T-helper 1 cell (primary cell): ENCODE measurements at regions not wholly inside any gene's neighbourhood (a gene's known extent, or its start where the extent isn't known, plus 50 kb on each side); places are given as distances from the start of the nearest gene placed in this dataset.

ENCODE experiments used
- DNase-seq, 5 donors: peaks; one replicate each; pipeline ENCODE4 v3.0.0-alpha.2; 2012 to 2020

DNA sequence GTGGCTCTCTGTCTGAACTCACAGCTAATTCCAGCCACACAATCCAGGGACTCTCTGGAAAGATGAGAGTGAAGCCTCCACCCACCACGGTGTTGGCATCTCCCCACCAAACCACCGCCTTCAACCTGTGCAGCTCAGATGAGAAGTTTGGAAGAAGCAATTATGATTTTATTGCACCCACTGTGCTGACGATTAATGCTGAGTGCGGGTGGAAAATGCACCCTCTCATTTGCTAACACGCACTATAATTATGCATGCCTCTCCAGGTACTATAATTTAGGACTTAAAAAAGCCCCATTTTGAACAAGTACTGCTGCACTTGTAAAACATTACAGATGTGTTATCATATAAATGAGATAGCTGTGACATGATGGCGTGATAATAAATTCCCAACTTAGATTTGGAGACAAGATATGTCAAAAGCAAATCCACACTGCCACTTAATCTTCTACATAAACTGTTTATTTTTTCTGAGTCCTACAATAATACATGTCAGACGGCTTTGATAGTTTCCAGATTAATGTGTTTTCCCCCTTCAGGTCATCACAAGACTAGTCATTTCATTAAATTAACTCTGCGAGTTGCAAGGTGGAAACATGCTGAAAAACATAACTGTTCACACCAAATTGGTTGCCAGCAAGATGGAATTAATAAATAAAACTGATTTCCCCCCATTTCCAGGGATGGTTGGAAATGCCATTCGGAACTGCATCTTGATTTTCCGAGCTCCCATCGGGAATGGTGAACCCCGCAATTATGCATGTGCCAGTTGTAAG, 466.5 kb upstream of the MAF start:
- DNase-seq: no peak

GRCh38 chr16:80065541-80065940, 465.0 kb upstream of the MAF start:
- no peak for DNase-seq

DNA sequence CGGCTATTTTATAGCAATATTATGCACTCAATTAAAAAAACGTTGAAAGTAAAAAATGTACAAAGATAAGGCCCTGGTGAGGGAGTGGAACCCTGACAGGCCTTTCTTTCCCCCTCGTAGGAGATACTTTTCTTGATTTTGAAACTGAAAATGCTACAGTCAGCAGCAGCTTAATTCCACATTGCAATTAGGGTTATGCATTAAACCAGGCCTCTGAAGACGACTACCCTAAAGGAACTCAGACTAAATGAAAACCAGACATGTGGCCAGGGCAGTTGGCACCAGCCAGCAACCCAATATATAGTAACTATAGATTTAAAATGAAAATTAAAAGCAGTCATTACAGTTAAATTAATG, 463.2 kb upstream of the MAF start:
- DNase-seq: no peak

GRCh38 chr16:80063031-80063712, 462.6 kb upstream of the MAF start:
- DNase-seq: no peak

DNA sequence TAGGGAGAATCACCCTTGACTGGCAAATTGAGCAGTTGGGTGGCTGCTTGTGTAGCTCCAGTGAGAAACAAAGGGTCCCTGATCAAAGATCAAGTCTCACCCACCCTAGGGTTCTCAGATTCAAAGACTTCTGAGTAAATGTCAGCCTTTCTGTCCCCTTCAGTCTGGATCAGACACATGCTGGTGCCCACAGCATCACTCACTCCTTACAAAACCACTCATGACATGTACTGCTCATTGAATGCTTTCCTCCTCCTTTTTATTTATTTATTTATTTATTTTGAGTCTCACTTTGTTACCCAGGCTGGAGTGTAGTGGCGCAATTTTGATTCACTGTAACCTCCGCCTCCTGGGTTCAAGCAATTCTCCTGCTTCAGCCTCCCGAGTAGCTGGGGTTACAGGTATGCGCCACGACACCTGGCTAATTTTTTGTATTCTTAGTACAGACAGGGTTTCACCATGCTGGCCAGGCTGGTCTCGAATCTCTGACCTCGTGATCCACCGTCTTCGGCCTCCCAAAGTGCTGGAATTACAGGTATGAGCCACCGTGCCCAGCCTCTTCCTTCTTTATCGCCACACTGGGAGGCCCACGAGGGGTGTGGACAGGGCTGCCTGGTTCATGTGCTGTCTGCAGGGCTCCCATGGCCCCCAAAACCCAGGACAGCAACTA, 462.0 kb upstream of the MAF start:
- no peak for DNase-seq

GRCh38 chr16:80060470-80060869, 459.9 kb upstream of the MAF start:
- no peak for DNase-seq

- DNase-seq: no peak
These were observed 459.3 kb upstream of the MAF start for GRCh38 chr16:80059836-80060235.

DNA sequence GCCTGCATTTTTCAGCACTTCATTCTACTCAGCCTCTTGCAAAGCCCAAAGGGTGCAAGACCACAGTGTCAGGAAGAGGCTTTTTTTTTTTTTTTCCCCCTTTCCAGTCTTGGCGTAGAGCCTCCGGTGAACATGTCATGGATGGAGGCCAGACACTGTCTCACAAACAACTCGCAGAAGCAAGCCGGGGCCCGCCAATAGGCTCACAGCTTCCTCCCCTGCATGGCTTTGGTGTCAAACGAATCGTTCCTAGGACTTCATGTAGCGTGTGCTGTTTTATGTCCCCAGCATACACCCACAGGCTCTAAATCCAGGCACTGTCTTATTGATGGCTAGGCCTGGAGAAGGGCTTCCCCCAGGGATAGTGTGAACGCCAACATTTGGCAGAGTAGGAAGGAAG, 457.7 kb upstream of the MAF start:
- no peak for DNase-seq

- no peak for DNase-seq
These were observed 455.8 kb upstream of the MAF start for GRCh38 chr16:80056324-80056723.

- no peak for DNase-seq
These were observed 455.3 kb upstream of the MAF start for GRCh38 chr16:80055831-80056230.

GRCh38 chr16:80054647-80055046, 454.1 kb upstream of the MAF start:
- DNase-seq: no peak

DNA sequence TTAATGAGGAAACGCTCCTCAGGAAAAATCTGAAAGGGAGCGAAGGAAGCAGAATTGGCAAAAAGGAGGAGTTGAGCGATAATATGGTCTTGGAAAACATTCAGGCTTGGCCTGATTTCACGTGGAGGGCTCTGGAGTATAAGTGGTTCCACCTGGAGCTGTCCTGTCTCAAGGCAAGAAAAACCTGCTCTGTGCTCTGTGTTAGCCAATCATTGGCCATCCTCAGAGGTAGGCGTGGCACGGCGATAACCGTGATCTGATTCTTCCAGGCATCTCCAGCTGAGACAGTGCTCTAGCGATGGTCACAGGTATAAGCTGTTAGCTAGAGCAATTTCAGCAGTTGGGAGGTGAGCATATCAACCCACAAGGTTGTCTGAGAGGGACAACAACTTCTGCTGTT, 450.5 kb upstream of the MAF start:
- DNase-seq: no peak

DNA sequence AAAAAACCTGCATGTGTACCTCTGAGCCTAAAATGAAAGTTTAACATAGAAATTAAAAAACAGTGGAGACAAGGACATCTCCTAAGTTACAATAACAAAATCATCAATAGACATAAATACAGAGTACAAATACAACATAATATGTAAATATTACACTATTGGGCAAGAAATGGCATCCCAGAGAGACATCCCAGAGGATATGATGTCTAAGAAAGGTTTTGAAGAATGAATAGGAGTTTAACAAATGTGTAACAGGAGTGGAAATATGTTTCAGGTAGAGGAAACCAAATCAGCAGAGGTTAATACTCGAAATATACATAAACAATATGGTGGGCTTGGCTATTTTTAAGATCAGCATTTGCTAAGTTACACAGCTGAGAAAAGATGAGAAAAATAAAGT, 447.7 kb upstream of the MAF start:
- no peak for DNase-seq

DNA sequence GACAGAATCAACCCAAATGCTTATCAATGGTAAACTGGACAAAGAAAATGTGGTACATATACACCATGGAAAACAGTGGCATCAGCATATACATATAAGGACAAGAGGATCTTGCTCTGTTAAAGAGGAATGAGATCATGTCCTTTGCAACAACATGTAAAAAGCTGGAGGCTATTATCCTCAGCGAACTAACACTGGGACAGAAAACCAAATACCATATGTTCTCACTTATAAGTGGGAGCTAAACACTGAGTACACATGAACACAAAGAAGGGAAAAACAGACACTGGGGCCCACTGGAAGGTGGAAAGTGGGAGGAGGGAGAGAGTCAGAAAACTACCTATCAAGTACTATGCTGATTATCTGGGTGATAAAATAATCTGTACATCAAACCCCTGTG, 447.3 kb upstream of the MAF start:
- DNase-seq: no peak

DNA sequence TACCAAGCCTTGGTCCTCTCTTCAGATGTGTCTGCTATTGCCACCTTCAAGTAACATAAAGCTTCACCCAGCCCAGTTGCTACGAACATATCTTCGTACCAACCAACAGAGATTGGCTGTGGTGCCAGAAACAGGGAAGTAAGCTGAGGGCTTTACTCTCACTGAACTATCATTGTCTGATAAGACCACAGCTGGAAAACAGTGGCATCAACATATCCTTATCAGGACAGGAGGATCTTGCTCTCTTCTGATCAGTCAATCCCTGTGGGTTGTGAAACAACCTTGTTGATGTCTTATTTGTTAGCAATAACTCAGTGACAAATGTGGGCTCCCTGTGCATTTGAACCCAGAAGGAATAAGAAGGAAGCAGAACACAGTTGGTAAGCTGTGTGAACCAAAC, 446.3 kb upstream of the MAF start:
- DNase-seq: no peak

- no peak for DNase-seq
These were observed 445.7 kb upstream of the MAF start for GRCh38 chr16:80046261-80046660.

DNA sequence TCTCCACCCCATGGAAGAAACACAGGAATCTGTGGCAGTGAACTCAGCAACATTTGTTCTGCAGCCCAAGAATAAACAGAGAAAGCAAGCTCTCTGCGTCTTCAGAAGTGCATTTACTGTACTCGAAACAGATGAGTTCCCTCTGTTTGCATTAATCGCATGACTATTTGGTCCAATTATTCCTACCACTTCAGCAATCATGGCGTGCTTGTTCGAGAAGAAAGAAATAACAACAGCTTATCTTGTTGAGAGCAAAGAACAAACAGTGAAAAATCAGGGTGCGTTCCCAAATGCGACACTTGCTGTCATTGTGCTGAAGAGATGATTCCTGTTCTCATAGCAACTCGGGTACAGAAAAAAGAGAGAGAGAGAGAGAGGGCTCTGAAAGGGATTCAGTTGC, 445.3 kb upstream of the MAF start:
- no peak for DNase-seq

DNA sequence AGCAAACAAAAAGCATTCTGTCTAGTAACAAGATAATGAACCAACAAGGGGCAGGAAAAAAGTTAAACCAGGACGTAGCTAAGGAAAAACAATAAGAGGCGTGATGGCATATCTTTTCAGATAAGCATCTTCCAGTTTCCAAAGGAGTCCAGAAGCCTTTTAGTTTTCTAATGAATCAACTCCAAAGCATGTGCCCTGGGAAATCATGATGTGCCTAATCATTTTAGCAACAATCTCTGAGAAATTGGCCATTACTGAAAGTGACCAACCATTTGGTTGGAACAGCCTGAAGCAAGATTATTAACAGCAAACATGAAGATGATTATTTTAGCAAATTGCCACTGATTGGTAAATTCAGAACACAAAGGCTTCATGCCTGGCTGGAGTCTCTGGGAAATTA, 440.9 kb upstream of the MAF start:
- no peak for DNase-seq

GRCh38 chr16:80040814-80041213, 440.3 kb upstream of the MAF start:
- DNase-seq: no peak

GRCh38 chr16:80040413-80040812, 439.9 kb upstream of the MAF start:
- no peak for DNase-seq

- no peak for DNase-seq
These were observed 439.2 kb upstream of the MAF start for GRCh38 chr16:80039777-80040176.

- no peak for DNase-seq
These were observed 438.0 kb upstream of the MAF start for GRCh38 chr16:80038566-80038965.

- DNase-seq: no peak
These were observed 434.6 kb upstream of the MAF start for GRCh38 chr16:80034948-80035663.

GRCh38 chr16:80034469-80034826, 433.9 kb upstream of the MAF start:
- no peak for DNase-seq
